Femur (tissue), 1 donor: ENCODE measurements at regions not wholly inside any gene's neighbourhood (a gene's known extent, or its start where the extent isn't known, plus 50 kb on each side); places are given as distances from the start of the nearest gene placed in this dataset.
A peak's percentile ranks its signal among the peaks of the same experiment; 100 is the strongest.
"Not testable (repeated sequence)": the region's sequence is repeated elsewhere in the genome, so short reads cannot be mapped to it uniquely, and the experiment has no call there.

Experiments
- DNase-seq: peaks from one replicate; pipeline ENCODE4 v3.0.0-alpha.2; 2017

DNA sequence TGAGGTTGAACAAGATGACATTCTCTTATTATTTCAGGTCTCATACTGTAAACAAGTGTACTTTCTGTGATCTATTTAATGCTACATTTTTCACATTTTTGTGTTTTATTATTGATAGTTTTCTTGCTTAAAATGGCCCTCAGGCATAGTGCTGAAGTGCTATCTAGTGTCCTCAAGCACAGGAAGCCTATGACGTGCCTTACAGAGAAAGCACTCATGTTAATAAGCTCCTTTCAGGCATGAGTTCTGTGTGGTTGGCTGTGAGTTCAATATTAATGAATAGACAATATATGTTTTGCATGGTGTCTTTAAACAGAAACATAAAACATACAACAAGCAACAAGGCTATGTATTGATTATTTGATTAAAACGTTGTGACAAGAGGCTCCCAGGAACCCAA is 450.1 kb downstream of the PLK2 start:
- DNase-seq: no peak

DNA sequence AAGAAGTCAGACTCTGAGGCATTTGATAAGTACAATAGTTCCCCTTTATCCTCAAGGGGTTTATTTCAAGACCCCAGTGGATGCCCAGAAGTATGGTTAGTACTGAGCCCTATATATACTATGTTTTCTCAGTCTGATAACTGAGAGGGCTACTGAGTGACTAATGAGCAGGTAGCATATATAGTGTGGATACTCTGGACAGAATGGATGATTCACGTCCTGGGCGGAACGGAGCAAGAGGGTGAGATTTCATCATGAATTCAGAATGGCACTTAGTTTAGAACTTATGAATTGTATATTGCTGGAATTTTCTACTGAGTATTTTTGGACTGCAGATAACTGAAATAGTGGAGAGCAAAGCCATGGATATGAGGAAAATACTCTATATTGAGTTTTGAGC is 457.6 kb downstream of the PLK2 start:
- no peak for DNase-seq

DNA sequence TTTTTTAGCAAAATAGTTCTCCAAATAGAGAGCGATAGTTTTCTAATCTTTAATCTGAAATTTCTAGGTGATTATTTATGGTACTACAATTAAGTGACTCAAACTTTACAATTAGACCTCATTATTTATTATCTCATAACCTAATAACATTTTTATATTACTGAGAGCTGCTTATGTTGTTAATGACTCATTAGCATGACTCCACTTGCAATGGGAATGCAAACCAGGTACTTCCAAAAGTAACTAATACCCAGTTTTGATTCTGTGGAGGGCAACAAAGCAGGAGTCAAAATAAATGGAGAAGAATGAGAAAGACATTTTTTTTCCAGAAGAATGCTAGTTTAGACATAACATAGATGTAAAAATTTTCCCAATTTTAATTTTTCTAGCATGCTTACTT is 466.0 kb downstream of the PLK2 start:
- DNase-seq: no peak

- no peak for DNase-seq
Measured at GRCh38 chr5:57989378-57989777, 470.5 kb downstream of the PLK2 start.

DNA sequence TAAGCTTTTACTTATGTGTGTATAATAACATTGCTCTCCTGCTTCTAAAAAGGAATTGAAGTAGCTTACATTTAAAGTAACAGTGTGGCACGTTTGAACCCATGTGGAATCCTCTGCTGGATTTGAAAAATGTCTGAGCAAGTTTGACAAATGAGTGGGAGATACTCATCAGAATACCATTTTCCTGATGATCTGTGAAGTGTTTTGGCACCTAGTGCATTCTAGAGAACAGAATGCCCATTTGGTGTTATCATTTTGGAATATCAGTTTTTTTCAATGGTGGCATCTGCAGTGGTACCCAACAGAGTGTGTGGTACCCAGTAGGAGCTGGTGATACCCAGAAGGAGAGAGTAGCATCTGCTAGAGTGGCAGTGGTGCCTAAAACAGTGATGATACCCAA is 471.1 kb downstream of the PLK2 start:
- no peak for DNase-seq

- DNase-seq: no peak
Measured at GRCh38 chr5:57987552-57987951, 472.3 kb downstream of the PLK2 start.

DNA sequence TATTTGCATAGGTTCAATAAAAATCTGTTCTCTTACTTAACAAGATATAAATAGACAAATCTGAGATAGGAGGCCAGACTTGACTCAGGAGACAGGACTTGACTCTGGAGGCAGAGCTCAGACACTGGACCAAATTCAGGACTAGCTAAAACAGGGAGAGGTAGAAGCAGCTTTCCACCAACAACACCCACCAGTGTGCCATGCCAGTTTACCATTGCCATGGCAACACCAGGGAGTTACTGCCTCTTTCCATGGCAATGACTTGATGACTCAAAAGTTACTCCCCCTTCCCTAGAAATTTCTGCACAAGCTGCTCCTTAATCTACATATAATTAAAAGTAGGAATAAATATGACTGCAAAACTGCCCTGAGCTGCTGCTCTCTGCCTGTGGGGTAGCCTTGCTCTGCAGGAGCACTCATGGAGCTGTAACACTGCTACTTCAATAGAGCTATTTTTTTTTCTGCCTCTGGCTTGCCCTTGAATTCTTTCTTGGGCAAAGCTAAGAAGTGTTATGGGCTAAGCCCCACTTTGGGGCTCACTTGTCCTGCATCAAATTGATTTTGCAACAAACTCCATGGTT is 473.0 kb downstream of the PLK2 start:
- peak; percentile 39 for DNase-seq

- no peak for DNase-seq
Measured at GRCh38 chr5:57983426-57983825, 476.5 kb downstream of the PLK2 start.

GRCh38 chr5:57979671-57980070 is 480.2 kb downstream of the PLK2 start:
- no peak for DNase-seq

GRCh38 chr5:57976506-57976905 is 483.4 kb downstream of the PLK2 start:
- DNase-seq: no peak

GRCh38 chr5:57972099-57972498 is 487.8 kb downstream of the PLK2 start:
- not testable (repeated sequence) for DNase-seq

DNA sequence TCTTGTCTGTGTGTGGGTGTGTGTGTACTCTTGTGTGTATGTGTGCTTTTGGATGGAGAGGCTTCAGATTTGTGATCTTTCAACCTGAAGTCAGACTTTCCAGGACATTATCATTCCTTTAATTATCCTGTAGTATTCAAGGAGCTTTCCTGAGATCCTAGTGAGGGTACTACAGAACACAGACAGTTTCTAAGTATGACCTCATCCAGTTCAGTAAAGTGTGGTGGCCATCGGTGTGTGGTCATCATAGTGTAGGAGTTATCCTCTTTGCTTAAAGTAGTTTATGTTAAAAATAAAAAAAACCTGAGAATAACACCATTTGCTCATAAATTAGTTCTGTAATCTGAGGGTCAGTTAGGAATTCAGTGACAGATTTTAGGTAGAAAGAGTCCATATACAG is 478.0 kb upstream of the ACTBL2 start:
- no peak for DNase-seq

DNA sequence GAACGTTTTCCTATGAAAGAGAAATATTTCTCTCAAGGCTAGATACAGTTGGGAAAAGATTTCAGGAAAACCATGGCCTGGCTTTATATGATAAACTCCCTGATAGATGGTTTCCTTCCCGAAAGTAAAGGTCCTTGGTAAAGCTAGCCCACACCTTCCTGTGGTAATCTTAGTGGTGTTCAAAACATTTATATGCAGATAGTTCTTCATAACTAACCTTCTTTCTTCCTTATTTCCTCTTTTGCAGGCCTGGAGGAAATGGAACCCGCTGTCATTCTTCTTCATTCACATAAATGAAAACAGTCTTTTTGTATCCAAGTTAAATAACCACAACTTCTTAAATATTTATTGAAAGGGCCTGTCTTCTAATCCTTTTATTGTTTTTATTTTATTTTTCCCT is 474.0 kb upstream of the ACTBL2 start:
- DNase-seq: no peak

- no peak for DNase-seq
Measured at GRCh38 chr5:57955511-57955910, 472.9 kb upstream of the ACTBL2 start.

DNA sequence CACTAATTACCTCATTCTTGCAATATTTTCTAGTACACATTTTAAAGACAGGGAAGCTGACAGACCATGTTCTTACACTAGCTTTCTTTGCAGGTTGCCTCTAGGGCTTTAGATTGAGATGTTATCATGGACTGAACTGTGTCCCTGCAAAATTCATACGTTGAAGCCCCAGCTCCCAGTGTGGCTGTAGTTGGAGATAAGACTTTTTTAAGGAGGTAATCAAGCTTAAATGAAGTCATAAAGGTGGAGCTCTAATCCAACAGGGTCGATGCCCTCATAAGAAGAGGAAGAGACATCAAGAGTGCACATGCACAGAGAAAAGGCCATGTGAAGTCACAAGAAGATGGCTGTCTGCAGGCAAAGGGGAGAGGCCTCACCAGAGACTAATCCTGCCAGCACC is 471.2 kb upstream of the ACTBL2 start:
- no peak for DNase-seq

GRCh38 chr5:57950616-57951228 is 468.1 kb upstream of the ACTBL2 start:
- DNase-seq: no peak

GRCh38 chr5:57948091-57948490 is 465.5 kb upstream of the ACTBL2 start:
- DNase-seq: no peak

DNA sequence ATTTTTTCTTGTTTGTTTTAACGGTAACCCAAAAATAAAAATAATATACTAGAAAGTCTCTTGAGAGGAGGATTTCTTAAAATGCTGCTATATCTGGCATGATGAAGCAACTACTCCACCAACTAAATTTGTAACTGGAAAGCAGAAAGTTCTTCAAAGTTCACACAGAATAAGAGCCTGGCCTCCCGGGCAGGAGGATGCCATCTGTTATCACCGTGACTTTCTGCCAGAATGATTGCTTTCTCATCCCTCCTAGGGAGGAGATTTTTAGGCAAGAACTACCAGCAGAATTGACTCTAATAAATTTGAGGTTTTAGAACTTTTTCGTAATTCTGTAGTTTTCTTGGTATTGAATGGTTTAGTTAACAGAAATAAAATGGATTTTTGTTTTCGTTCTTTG is 464.6 kb upstream of the ACTBL2 start:
- DNase-seq: no peak

DNA sequence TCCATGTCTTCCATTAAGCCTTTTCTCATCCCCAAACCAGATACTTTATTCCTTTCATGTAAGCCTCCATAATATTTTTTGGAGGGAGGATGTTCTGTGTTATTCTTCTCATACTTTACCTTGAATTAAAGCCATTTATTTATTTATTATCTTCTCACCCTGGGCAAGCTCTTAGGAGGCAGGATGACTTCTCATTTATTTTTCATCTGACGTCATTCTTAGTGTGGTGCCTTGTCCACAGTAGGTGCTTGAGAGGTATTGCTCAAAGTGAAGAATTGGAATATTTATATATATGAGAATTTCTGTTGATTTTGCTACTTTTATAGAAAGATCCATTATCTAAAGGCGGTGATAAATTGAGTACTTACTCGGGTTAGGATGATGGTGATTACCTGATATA is 458.3 kb upstream of the ACTBL2 start:
- no peak for DNase-seq

- DNase-seq: no peak
Measured at GRCh38 chr5:57940236-57940635, 457.6 kb upstream of the ACTBL2 start.

- DNase-seq: no peak
Measured at GRCh38 chr5:57939771-57940170, 457.2 kb upstream of the ACTBL2 start.

DNA sequence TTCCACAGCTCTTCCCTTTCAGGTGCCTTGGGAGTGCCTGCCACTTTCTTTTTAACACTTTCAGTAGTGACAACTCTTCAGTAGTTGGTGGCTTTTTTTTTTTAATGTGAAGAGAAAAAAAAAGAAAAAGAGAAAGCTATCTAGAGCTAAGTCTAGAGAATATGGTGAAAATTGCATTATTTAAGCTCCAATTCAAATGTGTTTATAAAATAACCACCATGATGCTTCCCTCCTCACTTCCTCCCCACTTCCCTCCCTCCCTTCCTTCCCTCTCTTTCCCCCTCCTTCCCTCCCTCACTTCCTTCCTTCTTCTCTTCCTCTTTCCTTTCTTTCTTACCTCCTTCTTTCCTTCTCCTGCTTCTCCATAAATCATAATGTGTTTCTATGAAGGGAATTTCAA is 456.7 kb upstream of the ACTBL2 start:
- no peak for DNase-seq

- DNase-seq: no peak
Measured at GRCh38 chr5:57938174-57938557, 455.6 kb upstream of the ACTBL2 start.

DNA sequence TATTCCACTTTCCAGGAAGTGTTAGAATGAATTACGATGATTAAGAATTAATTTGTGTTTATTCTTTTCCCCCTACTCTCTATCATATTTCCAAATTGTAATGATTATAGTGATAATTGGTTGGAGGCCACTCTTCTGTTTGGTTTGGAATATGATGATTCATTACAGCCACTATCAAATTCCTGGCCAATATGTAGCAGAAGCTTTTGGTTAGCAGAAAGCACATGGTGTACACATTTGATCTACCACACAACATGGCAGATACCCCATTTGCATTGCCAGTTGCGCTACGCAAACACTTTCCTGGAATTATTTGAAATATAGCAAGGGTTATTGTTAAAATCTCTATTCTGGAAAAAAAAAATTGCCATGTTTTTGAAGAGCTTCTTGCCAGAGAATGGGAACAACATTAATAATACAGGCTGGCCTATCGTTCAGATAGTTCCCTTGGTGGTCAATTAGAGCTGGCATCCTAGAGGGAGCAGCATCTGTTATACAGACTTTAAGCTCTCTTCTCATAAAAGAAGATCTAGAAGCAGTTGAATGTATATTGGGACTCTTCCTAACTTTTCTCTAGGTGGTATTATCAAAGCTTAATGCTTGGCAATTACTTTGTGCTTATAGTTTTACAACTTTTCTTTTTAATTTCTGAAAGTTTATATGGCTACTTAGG is 455.0 kb upstream of the ACTBL2 start:
- DNase-seq: no peak

GRCh38 chr5:57937025-57937424 is 454.4 kb upstream of the ACTBL2 start:
- no peak for DNase-seq
